DND-41 (cell line): ENCODE measurements at regions not wholly inside any gene's neighbourhood (a gene's known extent, or its start where the extent isn't known, plus 50 kb on each side); places are given as distances from the start of the nearest gene placed in this dataset.

ENCODE experiments used
- EZH2 ChIP-seq: IDR thresholded peaks from 3 replicates; pipeline ENCODE4 v1.6.1; 2012; ENCODE audit warnings: borderline replicate concordance, low read depth, mild to moderate bottlenecking, moderate library complexity, low read length, inconsistent platforms; ENCODE audit not compliant: severe bottlenecking
- TF ChIP-seq, protein P1 (sequence below): IDR thresholded peaks from 2 replicates; pipeline ENCODE4 v1.5.1; 2012; ENCODE audit warnings: borderline replicate concordance, low read length, moderate library complexity, mild to moderate bottlenecking; ENCODE audit not compliant: poor library complexity, severe bottlenecking; ENCODE audit errors: extremely low read depth

DNA sequence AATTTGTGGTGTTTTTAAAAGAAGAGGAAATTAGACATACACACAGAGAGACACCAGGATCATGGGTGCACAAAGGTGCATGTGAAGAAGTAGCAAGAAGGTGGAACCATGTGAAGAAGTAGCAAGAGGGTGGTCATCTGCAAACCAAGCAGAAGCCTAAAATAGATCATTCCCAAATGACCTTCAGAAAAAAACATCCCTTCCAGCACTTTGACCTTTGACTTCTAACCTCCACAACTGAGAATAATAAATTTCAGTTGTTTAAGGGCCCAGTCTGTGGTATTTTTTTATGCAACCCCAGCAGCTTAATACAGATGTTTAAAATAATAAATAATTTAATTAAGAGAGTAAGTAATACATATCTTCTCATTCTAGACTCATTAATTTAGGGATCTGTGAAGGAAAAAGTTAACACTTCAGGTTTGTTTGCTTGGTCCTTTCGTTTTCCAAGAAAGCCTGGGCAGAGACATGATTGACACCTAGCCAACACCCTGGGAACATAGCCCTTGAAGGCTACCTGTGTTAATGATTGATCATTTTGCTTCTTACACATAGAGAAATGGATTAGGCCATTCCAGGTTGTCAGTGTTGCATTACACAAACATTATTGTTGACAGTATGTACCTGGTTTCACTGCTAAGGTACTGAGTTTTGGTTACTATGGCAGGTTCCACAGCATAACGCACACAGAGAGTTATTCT, 1331.2 kb upstream of the GBE1 start:
- TF ChIP-seq, protein P1, sequence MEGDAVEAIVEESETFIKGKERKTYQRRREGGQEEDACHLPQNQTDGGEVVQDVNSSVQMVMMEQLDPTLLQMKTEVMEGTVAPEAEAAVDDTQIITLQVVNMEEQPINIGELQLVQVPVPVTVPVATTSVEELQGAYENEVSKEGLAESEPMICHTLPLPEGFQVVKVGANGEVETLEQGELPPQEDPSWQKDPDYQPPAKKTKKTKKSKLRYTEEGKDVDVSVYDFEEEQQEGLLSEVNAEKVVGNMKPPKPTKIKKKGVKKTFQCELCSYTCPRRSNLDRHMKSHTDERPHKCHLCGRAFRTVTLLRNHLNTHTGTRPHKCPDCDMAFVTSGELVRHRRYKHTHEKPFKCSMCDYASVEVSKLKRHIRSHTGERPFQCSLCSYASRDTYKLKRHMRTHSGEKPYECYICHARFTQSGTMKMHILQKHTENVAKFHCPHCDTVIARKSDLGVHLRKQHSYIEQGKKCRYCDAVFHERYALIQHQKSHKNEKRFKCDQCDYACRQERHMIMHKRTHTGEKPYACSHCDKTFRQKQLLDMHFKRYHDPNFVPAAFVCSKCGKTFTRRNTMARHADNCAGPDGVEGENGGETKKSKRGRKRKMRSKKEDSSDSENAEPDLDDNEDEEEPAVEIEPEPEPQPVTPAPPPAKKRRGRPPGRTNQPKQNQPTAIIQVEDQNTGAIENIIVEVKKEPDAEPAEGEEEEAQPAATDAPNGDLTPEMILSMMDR, result no peak
- no peak for TF ChIP-seq EZH2
